ENCODE measurements at regions not wholly inside any gene's neighbourhood (a gene's known extent, or its start where the extent isn't known, plus 50 kb on each side); places are given as distances from the start of the nearest gene placed in this dataset.

GRCh38 chr15:48031973-48032372 lies 88.8 kb upstream of the SLC24A5 start:
- Histone ChIP-seq H3K9ac (ENCODE audit: control insufficient read depth, extremely low read depth, insufficient read depth, low read length) (no peak overlapping the region), H2AFZ (ENCODE audit: control insufficient read depth, low read length) (no peak overlapping the region), H3K27me3 (ENCODE audit: control insufficient read depth, extremely low read depth, insufficient read depth, low read length) (peaks cover 3% of the 10 kb centered on the region), H3K36me3 (ENCODE audit: control insufficient read depth in 2 of 2, extremely low read depth in 1 of 2, insufficient read depth in 2 of 2, low read length in 2 of 2) (no peaks in the 10 kb centered on the region), H3K4me2 (ENCODE audit: control insufficient read depth, extremely low read depth, insufficient read depth, low read depth, low read length) (no peak overlapping the region), H3K27ac (ENCODE audit: control insufficient read depth, insufficient read depth, low read length) (no peak overlapping the region), H4K20me1 (ENCODE audit: control insufficient read depth, extremely low read depth, insufficient read depth, low read length) (no peaks in the 10 kb centered on the region), H3K4me1 (ENCODE audit: control insufficient read depth, extremely low read depth, insufficient read depth, low read length) (no peaks in the 10 kb centered on the region), H3K79me2 (ENCODE audit: control insufficient read depth, insufficient read depth, low read length) (no peaks in the 10 kb centered on the region), H3K9me1 (ENCODE audit: control insufficient read depth, extremely low read depth, insufficient read depth, low read length) (no peaks in the 10 kb centered on the region), H3K4me3 (ENCODE audit: control insufficient read depth in 2 of 3, extremely low read depth in 1 of 3, insufficient read depth in 2 of 3, low read depth in 1 of 3, low read length in 3 of 3) (no peak overlapping the region), H3K9me3 (ENCODE audit: control insufficient read depth, low read depth, low read length) (no peaks in the 10 kb centered on the region)
- FAIRE-seq = no peak
- no peak for TF ChIP-seq EZH2 (IDR thresholded peaks at IDR 0.05; ENCODE audit: low read length)
- TF ChIP-seq CTCF (optimal IDR thresholded peaks at IDR 0.05 in 1 of 3, IDR thresholded peaks at IDR 0.05 in 1 of 3, conservative IDR thresholded peaks at IDR 0.05 in 1 of 3; ENCODE audit: extremely low read depth in 1 of 3, insufficient read depth in 2 of 3, low read length in 3 of 3) = no peak
- no peak for DNase-seq (ENCODE audit: low read depth, low spot score)
- dilution Hi-C loops (cut with MboI; ENCODE audit: extremely low pct_ligation_motif_present, low sequenced_read_pairs) = no loop called here

- Histone ChIP-seq H3K79me2 (ENCODE audit: control insufficient read depth, insufficient read depth, low read length) (no peaks in the 10 kb centered on the region), H3K4me3 (ENCODE audit: control insufficient read depth in 2 of 3, extremely low read depth in 1 of 3, insufficient read depth in 2 of 3, low read depth in 1 of 3, low read length in 3 of 3) (no peak overlapping the region), H3K27me3 (ENCODE audit: control insufficient read depth, extremely low read depth, insufficient read depth, low read length) (no peaks in the 10 kb centered on the region), H3K9me1 (ENCODE audit: control insufficient read depth, extremely low read depth, insufficient read depth, low read length) (no peaks in the 10 kb centered on the region), H3K9me3 (ENCODE audit: control insufficient read depth, low read depth, low read length) (no peaks in the 10 kb centered on the region), H3K4me1 (ENCODE audit: control insufficient read depth, extremely low read depth, insufficient read depth, low read length) (no peaks in the 10 kb centered on the region), H2AFZ (ENCODE audit: control insufficient read depth, low read length) (no peak overlapping the region), H3K36me3 (ENCODE audit: control insufficient read depth in 2 of 2, extremely low read depth in 1 of 2, insufficient read depth in 2 of 2, low read length in 2 of 2) (no peaks in the 10 kb centered on the region), H4K20me1 (ENCODE audit: control insufficient read depth, extremely low read depth, insufficient read depth, low read length) (no peaks in the 10 kb centered on the region), H3K4me2 (ENCODE audit: control insufficient read depth, extremely low read depth, insufficient read depth, low read depth, low read length) (no peak overlapping the region), H3K27ac (ENCODE audit: control insufficient read depth, insufficient read depth, low read length) (no peak overlapping the region), H3K9ac (ENCODE audit: control insufficient read depth, extremely low read depth, insufficient read depth, low read length) (no peak overlapping the region)
- FAIRE-seq (no peak), DNase-seq (ENCODE audit: low read depth, low spot score) (no peak)
- TF ChIP-seq EZH2 (IDR thresholded peaks at IDR 0.05; ENCODE audit: low read length) (no peak), CTCF (optimal IDR thresholded peaks at IDR 0.05 in 1 of 3, IDR thresholded peaks at IDR 0.05 in 1 of 3, conservative IDR thresholded peaks at IDR 0.05 in 1 of 3; ENCODE audit: extremely low read depth in 1 of 3, insufficient read depth in 2 of 3, low read length in 3 of 3) (no peak)
- dilution Hi-C loops (cut with MboI; ENCODE audit: extremely low pct_ligation_motif_present, low sequenced_read_pairs) = no loop called here
Observed at GRCh38 chr15:48032911-48033310, 87.9 kb upstream of the SLC24A5 start.
